GM10248 (cell line): ENCODE measurements at regions not wholly inside any gene's neighbourhood (a gene's known extent, or its start where the extent isn't known, plus 50 kb on each side); places are given as distances from the start of the nearest gene placed in this dataset.

Experiments
- CTCF ChIA-PET: fragments of 300-600 bp; sonication (Branson Sonifier 250); formaldehyde crosslinking; extraction: SDS; loops from one replicate; lab custom pipeline; 2021; ENCODE audit warnings: antibody characterized with exemption; lab: Yijun Ruan, JAX
- POLR2A ChIA-PET: fragments of 350-650 bp; sonication (Branson Sonifier 250); formaldehyde crosslinking; extraction: SDS; loops from one replicate; lab custom pipeline; 2020; ENCODE audit warnings: antibody characterized with exemption; lab: Yijun Ruan, JAX
- DNase-seq: peaks from one replicate; pipeline ENCODE4 v3.0.0; 2012; ENCODE audit errors: extremely low spot score
- TF ChIP-seq, protein P1 (sequence below): IDR thresholded peaks from 2 replicates; pipeline ENCODE4 v1.5.1; 2012; ENCODE audit warnings: mild to moderate bottlenecking, low read depth; ENCODE audit errors: extremely low read depth, missing control alignments, control extremely low read depth

DNA sequence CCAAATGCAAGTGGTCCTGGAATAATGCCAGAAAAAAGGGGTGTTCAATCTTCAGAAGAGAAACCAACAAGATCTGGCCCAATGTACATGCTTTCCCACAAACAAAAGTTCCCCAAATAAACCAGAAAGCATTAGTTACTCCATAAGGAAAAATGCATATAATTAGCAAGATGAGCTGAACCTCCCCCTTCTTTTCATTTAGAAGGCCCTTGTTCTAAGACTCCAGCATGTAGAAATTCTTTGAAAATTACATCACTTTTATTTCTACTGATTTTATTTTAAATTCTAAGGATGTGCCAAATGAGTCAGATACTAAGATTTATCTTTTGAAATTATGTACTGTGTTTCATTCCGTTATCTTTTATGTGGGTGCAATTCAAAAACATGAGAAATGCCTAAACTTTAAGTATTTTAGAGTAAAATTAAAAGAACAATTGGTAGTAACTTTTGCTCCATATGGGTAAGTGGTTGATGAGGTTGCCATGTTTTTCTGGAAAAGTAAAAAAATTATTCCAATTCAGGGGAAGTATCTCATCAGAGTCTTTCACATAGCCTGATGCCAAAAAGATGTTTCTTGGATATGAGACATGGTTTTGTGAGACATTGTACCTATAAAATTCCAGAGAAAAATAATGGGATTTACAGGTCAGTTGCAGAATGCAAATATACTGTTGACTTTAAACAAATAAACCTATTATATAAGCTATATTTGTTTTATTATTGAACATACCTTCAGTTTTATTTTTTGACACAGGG, 106.5 kb upstream of the CCDC112 start:
- TF ChIP-seq, protein P1, sequence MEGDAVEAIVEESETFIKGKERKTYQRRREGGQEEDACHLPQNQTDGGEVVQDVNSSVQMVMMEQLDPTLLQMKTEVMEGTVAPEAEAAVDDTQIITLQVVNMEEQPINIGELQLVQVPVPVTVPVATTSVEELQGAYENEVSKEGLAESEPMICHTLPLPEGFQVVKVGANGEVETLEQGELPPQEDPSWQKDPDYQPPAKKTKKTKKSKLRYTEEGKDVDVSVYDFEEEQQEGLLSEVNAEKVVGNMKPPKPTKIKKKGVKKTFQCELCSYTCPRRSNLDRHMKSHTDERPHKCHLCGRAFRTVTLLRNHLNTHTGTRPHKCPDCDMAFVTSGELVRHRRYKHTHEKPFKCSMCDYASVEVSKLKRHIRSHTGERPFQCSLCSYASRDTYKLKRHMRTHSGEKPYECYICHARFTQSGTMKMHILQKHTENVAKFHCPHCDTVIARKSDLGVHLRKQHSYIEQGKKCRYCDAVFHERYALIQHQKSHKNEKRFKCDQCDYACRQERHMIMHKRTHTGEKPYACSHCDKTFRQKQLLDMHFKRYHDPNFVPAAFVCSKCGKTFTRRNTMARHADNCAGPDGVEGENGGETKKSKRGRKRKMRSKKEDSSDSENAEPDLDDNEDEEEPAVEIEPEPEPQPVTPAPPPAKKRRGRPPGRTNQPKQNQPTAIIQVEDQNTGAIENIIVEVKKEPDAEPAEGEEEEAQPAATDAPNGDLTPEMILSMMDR: no peak
- ChIA-PET POLR2A (no interaction called here), CTCF (interaction anchor here (0.7 to 1.3 kb wide), 3 partner anchors 23 to 93 kb away, joined by 3 to 4 read pairs (median 3); no protein-coding TSS in a partner anchor)
- DNase-seq: no peak

DNA sequence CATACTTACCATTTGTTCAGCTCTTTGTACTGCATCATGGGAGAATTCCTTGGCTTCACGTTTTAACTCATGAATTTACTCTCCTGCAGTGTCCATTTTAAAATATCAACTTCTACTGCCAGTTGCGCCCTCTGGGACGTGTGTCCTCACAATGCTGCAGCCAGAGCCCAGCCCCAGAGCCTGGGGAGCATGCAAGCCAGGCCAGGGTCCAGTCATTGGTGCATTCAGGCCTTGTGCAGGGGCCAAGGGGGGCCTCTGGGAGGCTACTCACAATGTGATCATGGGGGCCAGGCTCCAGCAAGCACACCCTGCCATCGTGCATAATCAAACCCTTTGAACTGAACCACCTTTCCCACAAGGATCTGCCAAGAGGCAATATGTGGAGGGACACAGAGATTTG, 105.6 kb upstream of the CCDC112 start:
- DNase-seq: no peak
- ChIA-PET CTCF (interaction anchor here (1.0 to 1.5 kb wide), 6 partner anchors 10 to 93 kb away, joined by 3 to 4 read pairs (median 3); no protein-coding TSS in a partner anchor), POLR2A (no interaction called here)
- TF ChIP-seq, protein P1: no peak

DNA sequence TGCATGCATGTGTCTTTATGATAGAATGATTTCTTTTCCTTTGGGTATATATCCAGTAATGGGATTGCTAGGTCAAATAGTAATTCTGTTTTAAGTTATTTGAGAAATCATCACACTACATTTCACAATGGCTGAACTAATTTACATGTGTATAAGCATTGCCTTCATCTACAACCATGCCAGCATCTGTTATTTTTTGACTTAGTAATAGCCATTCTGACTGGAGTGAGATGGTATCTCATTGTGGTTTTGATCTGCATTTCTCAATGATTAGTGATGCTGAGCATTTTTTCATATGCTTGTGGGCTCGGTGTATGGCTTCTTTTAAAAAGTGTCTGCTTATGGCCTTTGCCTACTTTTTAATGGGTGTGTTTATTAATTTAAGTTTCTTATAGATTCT, 102.3 kb upstream of the CCDC112 start:
- TF ChIP-seq, protein P1: no peak
- no peak for DNase-seq
- ChIA-PET CTCF (no interaction called here), POLR2A (no interaction called here)

DNA sequence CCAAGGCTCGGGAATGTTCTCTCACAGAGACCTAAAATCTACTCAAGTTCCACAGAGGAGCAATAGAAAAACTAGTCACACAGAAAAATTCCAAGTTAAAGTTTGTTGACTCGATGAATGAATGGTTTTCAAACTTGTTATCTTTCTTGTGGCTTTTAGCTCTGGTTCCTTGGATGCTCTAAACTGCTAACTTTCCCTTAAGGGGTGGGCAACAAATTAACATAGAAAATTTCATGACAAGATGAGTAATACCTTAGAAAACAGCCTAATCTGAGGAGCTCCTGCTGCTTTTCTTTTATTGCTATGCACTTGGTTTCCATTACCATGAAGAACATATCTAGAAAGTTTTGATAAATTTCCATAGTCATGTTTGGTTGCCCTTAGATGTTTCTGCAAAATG, 100.2 kb upstream of the CCDC112 start:
- DNase-seq: no peak
- TF ChIP-seq, protein P1: no peak

DNA sequence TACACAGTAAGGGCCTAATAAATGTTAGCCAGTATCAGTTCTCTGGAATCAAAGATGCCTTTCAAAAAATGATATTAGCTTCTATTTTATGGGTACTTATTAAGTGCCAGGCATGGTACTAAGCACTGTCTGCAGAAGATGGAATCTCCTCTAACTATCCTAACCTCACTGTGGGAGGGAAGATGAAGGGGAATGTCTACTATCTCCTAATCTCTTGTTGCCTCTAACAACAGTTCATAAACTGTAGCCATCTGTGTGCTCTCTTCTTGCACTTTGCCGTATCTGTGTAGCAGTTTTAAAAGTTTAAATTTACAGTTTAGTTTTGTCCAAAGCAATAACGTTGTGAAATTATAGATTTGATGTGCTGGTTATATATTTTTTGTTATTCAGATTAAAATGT, 99.6 kb upstream of the CCDC112 start:
- CTCF ChIA-PET: no interaction called here
- no peak for DNase-seq
- POLR2A ChIA-PET: no interaction called here
- TF ChIP-seq, protein P1: no peak

More for the DNA sequence above, 100.2 kb upstream of the CCDC112 start:
- ChIA-PET POLR2A (no interaction called here), CTCF (no interaction called here)

DNA sequence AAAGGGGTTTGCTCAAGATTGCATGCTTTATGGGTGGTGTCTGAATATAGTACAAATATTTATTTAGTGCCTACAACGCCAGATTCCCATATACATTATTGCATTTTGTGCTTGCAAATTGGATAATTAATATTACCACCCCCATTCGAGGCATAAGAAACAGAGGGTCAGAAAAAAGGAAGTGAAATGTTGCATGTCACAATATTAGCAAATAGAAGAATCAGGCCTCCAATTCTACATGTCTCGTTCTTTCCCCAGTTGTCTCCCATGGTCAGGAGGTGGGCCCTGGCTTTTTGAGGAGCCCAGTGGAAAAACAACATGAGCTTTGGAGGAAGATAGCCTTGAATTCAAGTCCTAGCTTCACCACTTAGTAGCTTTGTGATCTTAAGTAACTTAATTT, 98.1 kb upstream of the CCDC112 start:
- no peak for DNase-seq
- TF ChIP-seq, protein P1: no peak
- CTCF ChIA-PET: no interaction called here
- POLR2A ChIA-PET: no interaction called here
